Superior temporal gyrus (tissue), 1 donor: ENCODE measurements at regions not wholly inside any gene's neighbourhood (a gene's known extent, or its start where the extent isn't known, plus 50 kb on each side); places are given as distances from the start of the nearest gene placed in this dataset.
"Not testable (repeated sequence)": the region's sequence is repeated elsewhere in the genome, so short reads cannot be mapped to it uniquely, and the experiment has no call there.

Experiments used
- DNase-seq: peaks from one replicate; pipeline ENCODE4 v3.0.0-alpha.2; 2016; ENCODE audit errors: extremely low spot score

DNA sequence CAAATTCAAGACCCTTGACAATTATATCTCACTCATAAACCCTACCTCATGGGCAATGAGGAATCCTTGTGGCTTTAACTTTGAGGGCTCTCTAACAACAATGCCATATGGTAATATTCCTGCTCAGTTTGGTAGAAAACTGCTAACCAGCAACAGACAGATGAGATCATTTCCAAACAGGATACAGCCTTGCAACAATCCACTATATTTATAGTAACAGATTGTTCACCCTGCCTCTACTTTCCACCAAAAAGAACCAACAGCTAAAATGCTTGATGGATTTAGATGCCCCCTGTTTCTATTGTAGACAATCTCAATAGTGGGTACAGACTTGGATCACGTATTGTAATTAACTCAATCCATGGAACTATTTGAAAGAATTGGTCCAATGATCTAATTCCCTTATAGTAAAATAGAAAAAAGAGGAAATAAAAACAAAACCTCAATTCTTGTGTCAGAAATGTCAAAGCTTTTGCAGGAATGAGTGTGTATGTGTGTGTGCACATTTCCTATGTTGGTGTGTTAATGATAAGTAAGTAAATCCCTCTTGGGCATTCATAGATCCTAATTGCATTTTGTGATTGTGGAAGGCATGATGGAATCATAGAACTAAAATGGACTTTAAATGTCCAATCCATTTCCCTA lies 100.0 kb upstream of the EDEM3 start:
- no peak for DNase-seq

DNA sequence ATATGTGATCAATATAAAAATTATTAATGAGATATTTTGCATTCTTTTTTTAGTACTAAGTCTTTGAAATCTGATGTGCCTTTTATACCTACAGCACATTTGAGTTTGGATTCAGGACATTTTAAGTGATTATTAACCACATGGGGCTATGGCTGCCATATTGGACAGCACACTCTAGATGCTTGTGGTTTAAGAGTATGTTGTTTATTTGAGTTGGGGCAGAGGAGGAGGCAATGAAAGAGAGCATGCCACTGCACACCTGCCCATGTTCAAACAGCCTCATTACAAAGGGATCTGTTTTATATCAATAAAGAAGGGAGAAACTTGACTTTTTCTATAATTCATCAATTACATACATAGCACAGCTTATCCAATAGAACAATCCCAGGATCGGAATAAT lies 99.4 kb upstream of the EDEM3 start:
- no peak for DNase-seq

DNA sequence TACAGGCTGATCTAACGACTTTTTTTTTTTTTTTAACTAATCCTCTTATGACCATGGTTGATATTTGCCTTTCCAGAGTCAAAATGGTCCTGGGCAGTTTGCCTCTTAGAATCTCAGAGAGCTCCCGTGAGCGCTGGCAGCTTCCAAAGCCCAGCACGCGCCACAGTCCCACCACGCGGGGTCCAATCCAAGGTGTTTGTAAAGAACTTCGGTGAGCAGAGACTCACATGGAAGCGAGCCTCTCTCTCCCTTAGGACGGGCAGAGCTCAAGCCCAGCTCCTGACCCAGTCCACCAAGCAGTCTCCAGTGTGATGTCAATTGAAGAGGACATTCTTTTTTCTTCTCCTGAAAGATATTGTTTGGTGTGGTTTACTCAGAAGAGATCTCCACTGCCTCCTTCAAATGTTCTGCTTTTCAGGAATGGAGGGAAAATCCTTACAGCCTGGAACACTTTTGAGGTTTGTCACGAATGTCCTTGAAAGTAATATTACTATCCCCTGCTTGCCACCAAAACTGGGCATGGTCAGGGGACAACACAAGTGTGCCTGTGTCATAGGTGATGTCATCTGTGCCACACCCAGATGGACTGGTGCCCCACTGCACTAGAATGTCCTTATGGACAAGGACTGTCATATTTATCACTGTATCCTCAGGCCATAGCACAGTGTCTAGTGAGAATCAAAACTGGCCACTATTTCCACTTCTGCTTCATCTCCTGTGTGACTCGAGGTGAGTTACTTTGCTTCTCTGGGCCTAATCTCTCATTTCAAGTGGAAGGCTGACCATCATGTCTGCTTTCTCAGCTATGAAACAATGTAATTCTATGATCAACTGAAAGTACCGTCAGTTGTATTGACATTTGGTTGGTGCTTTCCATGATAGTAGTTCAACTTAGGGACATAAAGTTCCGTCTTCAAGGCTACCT lies 97.4 kb upstream of the EDEM3 start:
- DNase-seq = no peak

DNA sequence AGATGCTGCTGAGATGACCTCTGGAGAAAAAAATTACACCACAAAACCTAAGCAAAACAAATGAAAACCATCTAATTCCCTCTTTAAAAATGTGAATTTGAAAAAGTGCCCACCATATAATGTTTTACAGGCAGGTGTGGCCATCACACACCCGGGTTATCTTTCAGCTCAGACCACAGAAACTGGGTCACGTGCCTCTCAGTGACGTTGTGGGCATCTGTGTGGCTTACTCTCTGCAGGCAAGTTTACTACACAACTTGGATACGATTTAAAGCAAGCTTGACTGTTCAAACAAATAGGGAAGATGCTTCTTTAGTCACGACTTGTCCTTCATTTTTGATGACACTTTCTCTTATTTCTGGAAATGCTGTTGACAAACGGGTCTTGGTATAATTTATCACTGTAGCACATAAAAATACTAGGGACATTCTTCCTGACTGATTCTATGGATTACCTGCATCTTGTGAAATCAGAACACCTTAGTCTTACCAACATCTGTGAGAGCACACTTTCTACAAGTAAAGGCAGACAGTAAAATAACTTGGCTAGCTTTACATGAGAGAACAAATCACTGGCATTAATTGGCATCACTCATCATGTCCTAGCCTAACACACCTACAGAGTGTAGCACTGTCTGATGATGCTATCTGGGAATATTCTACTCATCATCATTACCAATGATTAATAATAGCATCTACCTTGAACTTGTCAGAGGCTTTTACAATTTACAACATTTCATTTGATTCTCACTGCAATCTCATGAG lies 89.3 kb upstream of the EDEM3 start:
- DNase-seq = no peak

DNA sequence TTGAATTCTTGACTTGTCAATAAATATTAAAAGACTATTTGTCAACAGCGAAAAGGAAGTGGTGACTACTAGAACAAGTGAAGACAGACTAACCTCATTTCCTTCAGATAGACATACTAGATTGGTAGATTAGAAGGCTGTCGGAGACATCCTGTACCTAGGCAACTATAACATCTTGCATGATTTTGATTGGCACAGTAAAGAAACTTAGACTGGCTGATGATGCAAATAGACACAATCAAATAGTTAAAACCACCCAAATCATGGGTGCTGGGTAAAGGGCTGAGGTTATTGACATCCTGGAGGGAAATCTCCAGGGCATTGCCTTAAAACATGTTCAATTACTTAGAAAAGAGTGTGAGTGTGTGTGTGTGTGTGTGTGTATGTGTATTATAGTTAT lies 85.9 kb upstream of the EDEM3 start:
- no peak for DNase-seq

DNA sequence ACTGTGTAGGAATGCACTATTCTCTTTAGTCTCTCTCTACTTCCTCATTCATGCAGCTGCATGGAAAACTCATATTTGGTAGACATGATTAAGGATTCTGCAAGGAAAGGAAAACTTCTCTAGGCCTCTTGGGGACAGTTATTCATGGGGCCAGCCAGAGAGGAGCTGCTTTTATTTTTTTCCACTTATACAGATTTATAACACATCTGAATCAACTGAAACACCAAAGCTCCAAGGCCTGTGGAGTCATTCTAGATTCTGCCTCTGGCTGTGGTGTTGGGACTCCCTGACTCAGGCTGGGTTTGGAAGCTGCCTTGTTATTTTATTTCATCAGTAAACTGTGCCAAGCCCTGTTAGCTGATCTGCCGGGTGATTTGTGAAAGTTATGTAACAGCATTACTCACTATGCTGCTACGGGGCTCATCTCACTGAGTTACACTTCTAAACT lies 83.9 kb upstream of the EDEM3 start:
- DNase-seq = peak; percentile 62

DNA sequence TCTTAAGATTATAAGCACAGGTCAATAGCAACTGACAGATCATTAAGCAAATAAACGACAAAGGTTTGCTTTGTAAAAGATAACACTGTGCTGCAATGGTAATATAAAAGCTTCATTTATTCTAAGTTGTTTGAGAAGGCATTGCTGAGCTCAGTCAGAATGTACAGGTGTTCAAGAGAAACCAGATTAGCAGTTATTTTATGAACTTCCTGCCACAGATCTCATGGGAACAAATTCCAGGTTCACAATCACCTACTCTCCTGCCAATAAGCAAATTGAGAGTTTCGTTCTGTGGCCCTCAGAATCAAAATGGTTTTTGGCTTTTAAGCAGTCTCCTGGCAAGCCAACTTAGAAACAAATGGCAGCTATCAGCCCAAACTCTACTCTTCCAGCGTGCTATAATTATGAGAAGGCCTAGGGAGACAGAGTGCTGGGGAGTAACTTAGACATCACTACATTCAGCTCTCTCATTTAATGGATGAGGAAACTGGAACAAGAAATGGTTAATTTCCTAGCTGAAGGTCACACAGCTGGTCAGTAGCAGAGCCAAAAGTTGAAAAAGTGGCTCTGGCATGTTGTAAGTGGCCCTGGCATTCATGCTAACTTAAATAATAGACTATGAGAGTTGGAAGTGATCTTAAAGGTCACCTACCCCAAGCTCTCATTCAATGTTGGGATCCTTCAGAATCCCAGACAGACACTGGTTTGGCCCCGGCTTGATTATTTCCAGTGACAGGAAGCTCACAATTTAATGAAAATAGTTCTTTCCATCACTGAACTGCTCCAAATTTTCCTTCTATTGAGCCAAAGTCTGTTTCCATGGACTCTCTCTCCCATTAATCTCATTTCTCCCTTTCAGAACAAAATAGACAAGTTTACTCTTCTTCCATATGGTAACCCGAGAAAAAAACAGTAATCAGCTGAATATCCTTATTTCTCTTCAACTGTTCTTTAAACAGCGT lies 82.6 kb upstream of the EDEM3 start:
- no peak for DNase-seq

DNA sequence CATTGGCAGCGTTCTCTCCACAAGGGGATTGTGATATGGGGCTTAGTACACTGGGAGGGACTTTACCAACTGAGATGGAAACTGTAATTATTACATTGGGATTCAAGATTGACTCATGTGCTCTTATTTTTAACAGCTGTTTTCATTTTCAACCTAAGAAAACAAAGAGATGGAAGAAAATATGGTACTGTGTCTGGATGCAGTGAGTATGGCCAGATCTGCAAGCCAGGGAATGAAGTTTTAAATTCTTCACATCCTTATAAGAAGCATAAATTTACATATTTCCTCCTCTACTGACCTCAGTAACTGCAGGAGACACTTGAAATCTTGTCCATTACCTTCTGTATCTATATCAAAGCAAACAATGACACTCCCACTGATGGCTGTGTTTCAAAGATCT lies 81.5 kb upstream of the EDEM3 start:
- DNase-seq = no peak

DNA sequence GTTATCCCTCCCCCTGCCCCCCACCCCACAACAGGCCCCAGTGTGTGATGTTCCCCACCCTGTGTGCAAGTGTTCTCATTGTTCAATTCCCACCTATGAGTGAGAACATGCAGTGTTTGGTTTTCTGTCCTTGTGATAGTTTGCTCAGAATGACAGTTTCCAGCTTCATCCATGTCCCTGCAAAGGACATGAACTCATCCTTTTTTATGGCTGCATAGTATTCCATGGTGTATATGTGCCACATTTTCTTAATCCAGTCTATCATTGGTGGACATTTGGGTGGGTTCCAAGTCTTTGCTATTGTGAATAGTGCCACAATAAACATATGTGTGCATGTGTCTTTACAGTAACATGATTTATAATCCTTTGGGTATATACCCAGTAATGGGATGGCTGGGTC lies 79.3 kb upstream of the EDEM3 start:
- not testable (repeated sequence) for DNase-seq

DNA sequence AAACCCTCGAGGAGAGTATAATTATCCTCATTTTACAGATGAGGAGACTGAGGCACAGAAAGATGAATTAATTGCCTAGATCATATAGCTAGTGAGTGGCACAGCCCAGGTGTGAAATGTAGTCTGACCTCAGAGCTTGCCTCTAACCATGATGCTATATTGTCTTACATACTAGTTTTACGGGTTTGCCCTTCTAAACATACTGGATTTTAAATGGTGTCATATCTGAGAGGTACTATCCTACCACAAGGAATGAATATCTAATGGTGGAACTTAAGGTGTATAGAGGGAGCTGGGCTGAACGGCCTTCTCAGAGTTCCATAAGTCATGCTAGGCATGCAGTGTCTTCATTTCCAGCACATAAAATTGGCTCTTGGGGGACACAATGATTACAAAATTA lies 77.9 kb upstream of the EDEM3 start:
- DNase-seq = no peak

DNA sequence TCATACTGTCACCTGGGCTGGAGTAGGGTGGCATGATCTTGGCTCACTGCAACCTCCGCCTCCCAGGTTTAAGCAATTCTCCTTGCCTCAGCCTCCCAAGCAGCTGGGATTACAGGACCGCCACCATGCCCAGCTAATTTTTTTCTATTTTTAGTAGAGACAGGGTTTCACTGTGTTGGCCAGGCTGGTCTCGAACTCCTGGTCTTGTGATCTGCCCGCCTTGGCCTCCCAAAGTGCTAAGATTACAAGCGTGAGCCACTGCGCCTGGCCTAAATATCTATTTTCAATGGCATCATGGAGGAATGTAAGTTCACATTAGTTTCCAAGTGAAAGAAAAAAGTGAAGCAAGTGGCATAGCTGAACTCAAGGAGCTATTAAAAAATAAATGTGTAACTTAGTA lies 74.8 kb upstream of the EDEM3 start:
- DNase-seq = not testable (repeated sequence)

DNA sequence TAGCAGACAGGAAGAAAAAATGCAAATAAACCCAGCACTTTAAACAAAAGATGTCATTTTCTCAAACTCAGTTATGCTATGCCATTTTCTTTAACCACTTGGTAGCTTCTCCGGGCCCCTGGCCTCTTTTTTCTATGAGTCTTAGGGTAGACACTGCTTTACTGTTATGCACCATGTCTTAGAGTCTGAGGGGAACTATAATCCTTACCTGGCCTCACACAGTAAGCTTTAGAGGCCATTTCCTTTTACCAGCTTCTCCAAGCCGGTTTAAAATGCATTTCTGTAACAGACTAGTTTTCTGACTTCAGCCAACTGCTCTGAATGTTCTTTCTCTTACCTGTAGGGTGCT lies 73.7 kb upstream of the EDEM3 start:
- DNase-seq = no peak

DNA sequence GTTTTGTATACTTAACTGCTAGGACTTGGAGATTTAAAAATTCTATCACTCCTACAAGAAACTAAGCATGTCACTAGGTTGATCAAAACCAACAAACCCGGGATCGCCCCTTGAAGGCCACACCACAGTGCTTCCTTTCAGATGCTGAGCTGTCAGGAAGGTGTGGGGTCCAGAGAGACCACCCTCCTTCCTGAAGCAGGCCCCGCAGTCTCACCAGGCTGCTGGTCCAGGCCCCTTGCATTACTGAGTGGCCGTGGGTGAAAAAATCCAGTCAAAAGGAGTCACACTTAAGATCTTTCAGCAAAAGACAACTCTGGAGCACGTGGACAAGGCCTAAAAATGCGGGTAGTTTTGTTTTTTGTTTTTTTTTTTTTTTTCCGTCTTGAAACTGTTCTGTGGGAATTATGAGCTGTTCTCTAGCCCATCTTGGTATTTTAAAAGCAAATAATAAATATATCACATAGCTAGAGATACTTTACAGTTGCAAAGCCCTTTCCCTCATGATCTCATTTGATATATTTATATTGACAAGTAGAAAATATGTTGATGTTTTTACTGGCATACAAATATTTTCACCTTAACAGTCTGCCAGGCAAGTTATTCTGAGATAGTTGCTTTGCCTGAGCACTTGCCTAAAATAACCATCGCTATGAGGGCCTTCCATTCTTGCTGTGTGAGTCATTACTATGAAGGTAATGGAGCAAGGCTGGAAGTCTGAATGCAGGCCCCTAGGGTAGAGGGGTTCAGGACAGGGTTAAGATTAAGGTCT lies 73.1 kb upstream of the EDEM3 start:
- DNase-seq = no peak

DNA sequence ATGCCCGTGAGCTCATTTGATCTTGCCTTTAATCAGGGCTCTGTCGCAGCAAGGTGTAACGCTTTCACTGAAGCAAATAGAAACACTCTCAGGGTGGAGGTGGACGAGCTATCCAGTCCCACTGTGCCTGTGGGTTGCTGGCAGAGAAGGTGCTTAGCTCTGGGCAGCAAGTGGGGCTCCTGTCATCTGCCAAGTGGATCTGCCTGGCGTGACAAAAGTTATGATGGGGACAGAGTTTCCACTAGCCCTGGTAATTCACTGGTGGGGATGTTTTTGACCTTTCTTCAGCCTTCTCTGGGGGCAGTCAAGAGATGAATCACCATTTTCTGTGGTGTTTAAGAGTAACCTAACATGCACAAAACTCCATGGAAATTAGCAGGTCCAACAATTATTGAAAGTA lies 71.3 kb upstream of the EDEM3 start:
- DNase-seq = no peak

DNA sequence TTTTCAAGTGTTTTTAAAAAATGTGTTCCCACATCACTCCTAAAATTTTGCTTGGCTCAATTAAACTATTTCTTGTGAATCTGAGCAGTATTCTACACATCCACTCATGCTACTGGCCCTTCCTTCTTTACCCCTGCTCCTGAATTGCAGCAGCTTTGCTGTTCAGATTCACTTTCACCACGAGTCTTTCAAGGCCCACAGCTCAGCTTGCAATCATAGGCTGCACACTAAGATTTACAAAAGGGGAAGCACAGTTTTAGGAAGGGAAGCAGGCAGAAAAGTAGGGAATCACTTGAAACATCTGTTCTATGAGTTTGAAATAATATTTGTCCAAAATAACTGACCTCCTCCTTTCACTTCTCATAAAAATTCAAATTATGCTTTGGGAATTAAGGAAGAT lies 70.9 kb upstream of the EDEM3 start:
- no peak for DNase-seq

DNA sequence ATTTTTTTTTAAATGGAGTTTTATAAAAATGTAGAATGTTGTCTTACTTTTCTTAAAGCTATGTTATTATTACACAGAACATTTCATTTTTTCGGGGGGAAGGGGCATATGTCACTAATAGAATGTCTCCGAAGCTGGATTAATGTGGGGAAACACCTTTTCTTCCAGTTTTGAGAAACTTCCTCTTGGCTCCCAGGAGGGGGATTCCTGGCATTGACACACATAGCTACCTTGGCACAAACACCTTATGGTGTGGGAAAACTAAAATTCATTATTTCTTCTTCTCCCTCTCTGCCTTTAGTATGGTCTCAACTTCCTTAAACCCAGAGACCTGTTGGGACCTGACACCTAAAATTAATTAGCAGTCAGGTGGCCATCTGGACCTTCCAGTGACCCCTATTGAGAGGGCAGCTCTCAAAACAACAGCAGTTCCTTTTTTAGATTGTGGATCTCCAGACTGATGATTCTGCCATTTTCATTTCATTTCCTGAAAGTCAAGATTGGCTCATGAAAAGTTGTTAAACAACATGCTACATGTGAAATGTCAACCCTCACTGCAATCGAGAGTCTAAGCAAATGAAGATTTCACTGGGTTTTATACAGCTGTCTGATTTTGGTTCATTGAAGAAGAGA lies 70.1 kb upstream of the EDEM3 start:
- DNase-seq = no peak

DNA sequence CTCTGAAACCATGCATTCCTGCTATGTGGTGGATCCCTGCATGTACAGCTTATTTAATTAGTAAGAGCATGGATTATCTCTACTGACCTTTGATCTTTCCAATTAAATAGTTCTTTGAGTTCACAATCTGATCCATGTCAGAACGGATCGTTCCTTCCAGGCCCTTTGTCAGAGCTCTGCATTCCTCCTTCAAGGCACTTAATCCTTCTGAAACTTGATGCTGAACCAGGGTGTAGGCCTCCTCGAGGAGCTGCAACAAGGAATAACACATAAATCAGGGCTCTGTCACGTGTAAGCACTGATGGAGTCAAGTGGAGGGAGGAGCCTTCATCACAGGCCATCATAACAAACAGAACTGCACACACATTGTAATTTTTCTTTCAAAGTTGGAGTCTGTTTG lies 68.4 kb upstream of the EDEM3 start:
- no peak for DNase-seq

DNA sequence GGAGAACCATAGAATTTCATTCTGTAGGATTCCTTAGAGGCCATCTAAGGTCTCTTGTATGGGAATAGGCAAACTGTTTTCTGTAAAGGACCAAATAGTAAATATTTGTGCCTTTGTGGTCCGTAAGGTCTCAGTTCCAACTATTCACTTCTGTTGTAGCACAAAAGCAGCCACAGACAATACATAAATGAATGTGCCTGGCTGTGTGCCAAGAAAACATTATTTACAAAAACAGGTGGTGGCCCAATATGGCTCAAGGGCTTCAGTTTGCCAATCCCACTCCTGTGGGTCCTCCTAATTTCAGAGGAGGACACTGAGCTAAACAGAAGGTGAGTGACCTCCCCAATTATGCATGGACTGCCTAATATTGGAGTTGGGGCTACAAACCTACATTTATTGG lies 67.6 kb upstream of the EDEM3 start:
- DNase-seq = no peak

DNA sequence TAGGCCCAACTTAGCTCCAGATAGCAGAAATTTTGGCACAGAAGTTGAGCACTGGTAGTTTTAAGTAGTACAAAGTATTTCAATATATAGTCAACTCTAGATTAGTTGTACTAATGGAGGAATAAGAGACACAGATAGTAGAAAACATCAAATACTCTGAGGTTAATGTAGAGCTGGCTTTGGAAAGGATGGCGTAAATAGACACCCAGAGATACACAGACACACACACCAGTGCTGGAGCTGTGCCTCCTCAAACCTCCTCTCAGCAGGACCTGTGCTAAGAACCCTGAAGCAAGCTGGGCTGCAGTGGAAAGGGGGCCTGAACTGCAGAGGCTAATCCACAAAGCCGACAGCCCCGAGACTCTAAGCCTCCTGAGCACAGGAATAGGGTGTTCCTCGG lies 67.0 kb upstream of the EDEM3 start:
- no peak for DNase-seq

DNA sequence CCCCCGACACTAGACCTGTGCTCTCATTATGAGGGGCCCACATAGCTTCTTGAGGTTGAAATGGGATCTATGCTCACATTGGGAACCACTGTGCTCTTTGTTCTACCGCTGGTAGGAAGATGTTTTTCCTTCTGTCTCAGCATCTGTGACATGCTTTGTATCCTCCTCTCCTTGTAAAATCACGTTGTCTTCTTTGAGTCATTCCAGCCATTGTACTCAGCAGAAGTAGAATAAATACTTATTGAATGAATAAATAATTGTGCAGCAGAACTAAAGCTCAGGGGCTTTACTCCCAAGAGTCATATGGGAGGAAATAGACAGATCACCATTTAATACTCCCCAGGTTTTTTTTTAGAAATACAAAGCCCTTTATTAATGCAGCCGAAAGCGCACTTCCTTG lies 66.3 kb upstream of the EDEM3 start:
- no peak for DNase-seq
